ENCODE measurements at regions not wholly inside any gene's neighbourhood (a gene's known extent, or its start where the extent isn't known, plus 50 kb on each side); places are given as distances from the start of the nearest gene placed in this dataset.
"Not testable (repeated sequence)": the region's sequence is repeated elsewhere in the genome, so short reads cannot be mapped to it uniquely, and the experiment has no call there.

GRCh38 chr11:3583476-3583875, 58.3 kb downstream of the ART5 start:
- not testable (repeated sequence) for DNase-seq

GRCh38 chr11:3581389-3581725, 60.4 kb downstream of the ART5 start:
- not testable (repeated sequence) for DNase-seq

- peak; percentile 55 to 60 for DNase-seq
These were observed 61.1 kb downstream of the ART5 start for GRCh38 chr11:3580487-3581388.

- not testable (repeated sequence) for DNase-seq
These were observed 62.0 kb downstream of the ART5 start for GRCh38 chr11:3579600-3580459.

DNA sequence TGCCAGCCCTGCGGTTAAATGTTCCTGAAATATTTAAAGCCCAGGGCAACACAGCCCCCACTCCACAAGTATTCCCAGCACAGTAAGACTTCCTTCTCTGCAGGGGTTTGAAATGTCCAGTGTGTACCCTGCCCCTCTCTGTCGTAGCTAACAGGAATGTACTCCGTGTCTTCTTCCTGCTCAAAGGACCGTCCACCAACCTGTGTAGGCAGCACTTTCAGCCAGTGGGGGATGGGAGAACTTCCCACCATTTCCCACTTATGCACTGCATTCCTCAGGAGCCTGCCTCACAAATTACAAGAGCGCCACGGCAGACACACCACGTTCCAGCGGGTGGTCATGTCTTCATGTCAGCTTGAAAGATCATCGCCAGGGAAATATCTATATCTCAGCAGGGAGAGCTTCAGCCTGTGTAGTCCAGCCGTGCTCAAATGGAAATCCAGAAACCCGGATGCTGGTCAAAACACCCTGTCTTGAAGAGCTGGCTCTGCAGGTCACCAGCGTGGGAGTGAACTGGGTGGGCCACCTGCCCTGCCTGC, 65.7 kb downstream of the ART5 start:
- DNase-seq: not testable (repeated sequence)

- not testable (repeated sequence) for DNase-seq
These were observed 68.7 kb downstream of the ART5 start for GRCh38 chr11:3572976-3573647.

- DNase-seq: not testable (repeated sequence)
These were observed 70.0 kb downstream of the ART5 start for GRCh38 chr11:3571752-3572151.

DNA sequence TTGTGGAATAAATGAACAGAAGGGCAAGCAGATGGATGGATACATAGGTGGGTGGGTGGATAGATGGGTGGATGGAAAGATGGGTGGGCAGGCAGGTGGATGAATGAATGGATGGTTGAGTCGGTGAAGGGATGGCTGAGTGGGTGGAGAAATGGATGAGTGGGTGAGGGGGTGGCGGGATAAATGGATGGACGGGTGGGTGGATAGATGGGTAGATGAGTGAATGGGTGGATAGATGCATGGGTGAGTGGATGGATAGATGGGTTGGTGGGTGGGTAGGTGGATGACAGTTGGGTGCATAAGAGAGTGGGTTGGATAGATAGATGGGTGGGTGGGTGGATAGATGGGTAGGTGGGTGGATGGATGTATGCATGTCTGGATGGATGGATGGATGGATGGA, 76.0 kb downstream of the ART5 start:
- not testable (repeated sequence) for DNase-seq

GRCh38 chr11:3564383-3564782, 77.4 kb downstream of the ART5 start:
- DNase-seq: not testable (repeated sequence)

DNA sequence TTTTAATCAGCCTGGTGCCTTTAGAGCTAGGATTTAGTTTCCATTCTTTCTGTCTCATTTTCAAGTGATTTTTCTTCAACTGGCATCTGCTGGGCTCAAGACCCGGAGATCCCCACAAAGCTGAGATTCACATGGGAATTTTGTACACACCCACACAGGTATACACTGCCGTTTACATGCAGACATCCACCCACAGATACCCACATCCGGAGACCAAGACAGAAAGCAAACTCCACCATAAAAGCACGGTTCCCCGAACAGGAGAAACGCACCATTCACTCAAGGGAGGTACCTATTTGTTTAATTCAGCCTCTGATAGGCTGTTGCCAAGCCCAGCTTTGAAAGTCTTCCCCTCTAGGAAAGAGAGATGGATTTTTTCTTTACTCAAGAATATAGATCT, 87.2 kb downstream of the ART5 start:
- peak; percentile 45 to 54 for DNase-seq

DNA sequence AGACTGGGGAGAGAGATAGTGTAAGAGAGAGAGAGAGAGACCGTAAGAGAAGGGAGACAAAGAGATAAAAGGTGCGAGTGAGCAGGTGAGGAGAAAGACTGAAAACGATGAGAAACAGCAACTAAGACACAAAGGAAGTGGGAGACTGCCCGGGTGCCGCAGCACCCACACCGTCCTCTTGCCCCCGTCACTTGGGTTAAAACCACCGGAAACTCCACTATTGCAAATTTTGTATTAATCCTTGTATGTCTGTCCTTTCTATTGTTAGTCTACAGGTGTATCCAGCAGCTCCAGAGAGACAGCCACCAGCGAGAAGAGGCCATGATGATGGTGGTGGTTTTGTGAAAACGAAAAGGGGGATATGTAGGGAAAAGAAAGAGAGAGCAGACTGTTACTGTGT, 96.8 kb downstream of the ART5 start:
- not testable (repeated sequence) for DNase-seq

DNA sequence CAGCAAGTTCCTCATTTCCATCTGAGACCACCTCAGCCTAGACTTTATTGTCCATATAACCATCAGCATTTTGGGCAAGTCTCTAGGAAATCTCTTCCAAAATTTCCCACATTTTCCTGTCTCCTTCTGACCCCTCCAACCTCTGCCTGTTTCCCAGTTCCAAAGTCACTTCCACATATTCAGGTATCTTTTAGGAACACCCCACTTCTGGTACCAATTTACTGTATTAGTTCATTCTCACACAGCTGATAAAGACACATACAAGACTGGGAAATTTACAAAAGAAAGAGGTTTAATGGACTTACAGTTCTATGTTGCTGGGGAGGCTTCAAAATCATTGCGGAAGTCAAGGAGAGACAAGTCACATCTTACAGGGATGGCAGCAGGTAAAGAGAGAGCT, 103.6 kb downstream of the ART5 start:
- DNase-seq: not testable (repeated sequence)

GRCh38 chr11:3537254-3537653, 104.5 kb downstream of the ART5 start:
- DNase-seq: not testable (repeated sequence)

DNA sequence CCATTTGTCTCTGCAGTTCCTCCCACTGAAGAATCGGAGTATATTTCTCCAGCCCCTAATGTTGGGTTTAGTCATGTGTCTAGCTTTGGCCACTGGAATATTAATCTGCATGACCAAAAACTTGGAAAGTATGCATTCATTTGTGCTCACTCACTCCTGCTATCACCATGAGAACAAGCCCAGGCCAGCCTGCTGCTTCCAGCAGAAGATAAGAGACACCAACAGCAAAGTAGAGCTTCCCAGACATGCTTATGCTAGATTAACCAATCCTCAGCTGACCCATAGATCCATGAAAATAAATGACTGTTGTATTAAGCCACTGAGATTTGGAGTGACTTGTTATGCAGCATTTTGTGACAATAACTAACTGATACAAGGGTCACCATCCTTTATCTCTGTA, 108.8 kb downstream of the ART5 start:
- DNase-seq: not testable (repeated sequence)

DNA sequence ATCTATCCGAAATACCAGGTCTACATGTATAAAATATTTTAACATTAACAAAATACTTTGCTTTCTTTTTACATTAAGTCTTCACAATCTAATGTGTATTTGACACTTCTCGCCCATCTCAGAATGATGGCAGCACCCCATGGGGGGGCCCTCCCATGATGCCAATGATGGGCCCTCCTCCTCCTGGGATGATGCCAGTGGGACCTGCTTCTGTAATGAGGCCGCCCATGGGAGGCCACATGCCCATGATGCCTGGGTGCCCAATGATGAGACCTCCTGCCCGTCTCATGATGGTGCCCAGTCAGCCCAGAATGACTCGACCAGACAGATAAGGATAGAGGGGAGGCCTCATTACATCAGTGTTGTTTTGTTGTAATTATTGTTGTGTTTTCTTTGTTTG, 110.5 kb downstream of the ART5 start:
- DNase-seq: not testable (repeated sequence)

DNA sequence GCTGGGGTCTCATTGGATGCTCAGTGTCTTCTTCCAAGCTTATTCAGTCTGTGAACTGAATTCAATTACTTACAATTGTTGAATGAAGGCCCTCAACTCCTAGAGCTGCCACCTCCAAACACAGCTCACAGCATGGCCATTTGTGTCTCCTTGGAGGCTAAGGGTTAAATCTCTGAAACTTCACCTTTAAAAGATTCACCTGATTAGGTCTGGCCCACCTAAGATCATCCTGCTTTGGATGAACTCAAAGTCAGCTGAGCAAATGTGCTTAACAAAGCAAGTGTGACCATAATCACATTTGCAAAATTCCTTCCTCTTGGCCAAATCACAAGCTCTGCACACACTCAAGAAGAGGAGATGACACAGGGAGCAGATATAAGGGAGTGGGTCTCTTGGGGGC, 118.2 kb downstream of the ART5 start:
- DNase-seq: not testable (repeated sequence)

DNA sequence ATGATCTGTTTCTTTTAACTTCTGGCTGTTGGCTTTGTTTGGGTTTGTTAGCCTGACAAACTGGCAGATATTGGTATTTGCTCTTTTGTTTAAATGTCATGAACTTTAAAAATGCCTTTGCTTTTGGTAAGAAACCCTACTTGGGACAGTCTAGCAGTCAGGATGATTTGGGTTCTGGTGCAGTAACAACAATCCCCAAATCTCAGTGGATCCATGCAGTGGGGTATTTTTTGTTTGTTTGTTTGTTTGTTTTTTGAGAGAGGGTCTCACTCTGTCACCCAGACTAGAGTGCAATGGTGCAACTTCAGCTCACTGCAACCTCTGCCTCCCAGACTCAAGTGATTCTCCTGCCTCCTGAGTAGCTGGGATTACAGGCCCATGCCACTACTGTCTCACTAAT, 120.9 kb downstream of the ART5 start:
- not testable (repeated sequence) for DNase-seq

DNA sequence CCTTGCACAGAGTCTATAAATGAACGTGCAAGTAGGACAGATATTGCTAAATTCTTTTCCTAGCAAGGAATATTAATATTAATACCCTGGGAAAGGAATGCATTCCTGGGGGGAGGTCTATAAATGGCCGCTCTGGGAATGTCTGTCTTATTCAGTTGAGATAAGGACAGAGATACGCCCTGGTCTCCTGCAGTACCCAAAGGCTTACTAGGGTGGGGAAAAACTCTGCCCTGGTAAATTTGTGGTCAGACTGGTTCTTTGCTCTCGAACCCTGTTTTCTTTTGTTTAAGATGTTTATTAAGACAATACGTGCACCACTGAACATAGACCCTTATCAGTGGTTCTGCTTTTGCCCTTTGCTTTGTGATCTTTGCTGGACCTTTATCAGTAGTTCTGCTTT, 122.0 kb downstream of the ART5 start:
- not testable (repeated sequence) for DNase-seq

DNA sequence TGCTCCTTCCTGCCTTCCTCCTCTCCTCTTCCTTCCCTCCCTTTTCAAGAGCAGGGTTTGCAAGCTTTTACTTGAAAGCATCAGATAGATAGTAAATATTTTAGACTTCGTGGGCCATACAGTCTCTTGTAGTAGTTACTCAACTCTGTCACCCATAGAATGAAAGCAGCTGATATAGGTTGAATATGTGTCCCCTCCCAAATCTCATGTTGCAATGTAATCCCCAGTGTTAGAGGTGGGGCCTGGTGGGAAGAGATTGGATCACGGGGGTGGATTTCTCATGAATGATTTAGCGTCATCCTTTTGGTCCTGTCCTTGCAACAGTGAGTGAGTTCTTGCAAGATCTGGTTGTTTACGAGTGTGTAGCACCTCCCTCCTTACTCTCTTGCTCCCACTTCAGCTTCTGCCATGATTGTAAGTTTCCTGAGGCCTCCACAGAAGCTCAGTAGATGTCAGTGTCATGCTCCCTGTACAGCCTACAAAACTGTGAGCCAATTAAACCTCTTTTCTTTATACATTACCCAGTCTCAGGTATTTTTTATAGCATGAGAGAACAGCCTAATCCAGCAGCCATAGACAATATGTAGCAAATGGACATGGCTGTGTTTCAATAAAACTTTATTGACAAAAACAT, 124.7 kb downstream of the ART5 start:
- not testable (repeated sequence) for DNase-seq

DNA sequence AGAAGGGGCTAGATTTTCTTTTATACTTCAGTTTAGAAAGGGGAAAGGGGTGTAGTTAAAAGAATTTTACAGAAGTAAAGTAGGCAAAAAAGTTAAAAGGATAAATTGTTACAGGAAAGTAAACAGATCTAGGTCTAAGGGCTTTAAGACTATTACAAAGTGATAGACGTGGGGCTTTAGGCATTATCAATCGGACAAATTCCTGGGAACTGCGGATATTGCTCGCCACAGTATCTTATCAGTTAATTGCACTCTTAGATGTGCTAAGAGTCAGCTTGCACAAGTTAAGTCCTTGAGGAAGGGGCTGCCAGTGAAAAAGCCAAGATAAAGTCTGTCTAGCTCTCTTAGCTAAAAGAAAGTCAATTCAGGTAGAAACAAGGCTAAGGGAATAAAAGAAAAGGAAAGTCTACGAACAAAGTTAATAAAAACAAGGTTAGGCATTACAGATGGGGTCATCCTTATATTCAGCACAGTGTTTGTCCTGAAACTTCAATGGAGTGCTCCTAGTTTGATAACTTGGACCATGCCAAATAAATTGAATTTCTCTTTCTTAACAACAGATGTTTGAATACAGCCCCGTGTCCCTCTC, 125.4 kb downstream of the ART5 start:
- DNase-seq: not testable (repeated sequence)

GRCh38 chr11:3514635-3515424, 127.0 kb downstream of the ART5 start:
- DNase-seq: not testable (repeated sequence)
